ENCODE measurements at regions not wholly inside any gene's neighbourhood (a gene's known extent, or its start where the extent isn't known, plus 50 kb on each side); places are given as distances from the start of the nearest gene placed in this dataset.

DNA sequence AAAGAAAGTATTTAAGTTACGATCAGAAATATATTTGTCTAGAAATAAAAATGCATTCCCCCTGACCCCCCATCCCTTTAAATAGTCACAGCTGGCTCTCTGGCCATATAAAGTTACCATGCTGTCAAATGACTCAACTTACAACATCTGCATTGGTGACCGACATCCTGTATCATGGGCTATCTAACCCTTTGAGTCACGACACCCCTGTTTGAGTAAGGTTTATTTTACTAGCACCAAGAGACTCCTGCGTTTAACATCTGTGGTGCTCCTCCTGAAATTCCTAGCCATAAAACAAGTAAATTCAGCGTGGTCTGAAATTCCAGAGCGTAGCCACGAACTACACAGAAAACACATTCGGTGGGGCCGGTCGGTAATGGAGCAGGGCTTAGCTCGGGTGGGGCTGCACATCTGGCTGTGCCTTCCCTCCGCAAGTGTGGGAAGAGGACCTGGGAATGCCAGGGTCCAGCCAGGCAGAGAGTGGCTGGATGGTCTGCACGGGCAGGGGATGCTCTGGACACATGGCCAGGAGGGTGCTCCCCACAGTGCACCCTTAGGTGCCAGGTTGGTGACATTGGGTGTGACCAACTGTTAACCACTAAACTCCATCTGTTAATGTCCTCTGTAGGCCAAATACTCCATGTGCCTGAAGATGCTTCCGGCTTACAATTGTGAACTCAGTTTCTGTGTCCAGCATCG lies 53.0 kb upstream of the CLDN14 start:
- DNase-seq, result no peak

- no peak for DNase-seq
Measured at GRCh38 chr21:36533468-36533848, 53.5 kb upstream of the CLDN14 start.

- no peak for DNase-seq
Measured at GRCh38 chr21:36534656-36535055, 54.7 kb upstream of the CLDN14 start.

DNA sequence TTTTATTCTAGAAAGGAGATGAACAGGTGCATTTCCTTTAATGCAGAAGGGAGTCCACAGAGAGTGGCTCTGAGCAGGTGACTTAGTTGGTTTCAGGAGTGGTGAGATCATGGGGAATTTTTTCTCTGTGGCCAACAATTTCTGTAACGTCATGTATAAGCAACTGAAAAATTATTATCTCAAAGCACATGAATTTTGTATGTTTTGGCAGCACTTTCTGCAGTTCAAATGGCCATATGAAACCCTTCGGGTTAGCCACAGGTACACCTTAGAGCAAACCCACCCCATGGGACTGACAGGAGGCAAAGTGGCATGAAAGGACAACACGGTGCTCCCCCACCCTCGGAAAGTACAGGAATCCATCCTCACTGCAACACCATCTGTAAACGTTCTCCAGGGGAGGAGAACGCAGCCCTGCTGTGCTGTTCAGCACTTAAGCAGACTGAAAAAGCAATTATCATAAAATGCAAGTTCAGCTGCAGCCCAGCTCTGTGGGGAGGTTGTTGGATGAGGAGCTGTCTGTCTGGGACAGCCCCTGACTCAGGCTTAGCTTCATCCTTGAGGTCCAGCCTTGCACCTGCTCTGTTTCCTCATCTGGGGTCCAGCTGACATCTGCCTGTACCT lies 55.8 kb upstream of the CLDN14 start:
- no peak for DNase-seq

GRCh38 chr21:36538761-36539160 lies 58.8 kb upstream of the CLDN14 start:
- DNase-seq, result no peak

- DNase-seq, result no peak
Measured at GRCh38 chr21:36539434-36540150, 59.7 kb upstream of the CLDN14 start.

DNA sequence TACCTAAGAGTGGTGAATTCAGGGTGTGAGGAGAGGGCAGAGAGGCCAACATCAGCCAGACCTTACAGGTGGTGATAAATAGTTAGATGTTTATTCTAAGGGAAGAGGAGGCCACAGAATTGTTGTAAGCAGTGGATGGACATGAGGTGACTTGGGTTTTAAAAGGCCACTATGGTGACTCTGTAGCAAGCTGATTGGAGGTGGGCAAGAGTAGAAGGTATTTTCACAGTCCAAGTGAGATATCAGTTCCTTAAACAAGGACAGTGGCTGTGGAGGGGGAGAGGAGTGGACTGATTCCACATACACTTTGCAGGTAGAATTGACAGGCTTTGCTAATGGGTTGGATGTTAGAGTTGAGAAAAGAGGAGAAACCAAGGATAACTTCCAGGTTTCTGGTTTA lies 60.8 kb upstream of the CLDN14 start:
- DNase-seq, result no peak

- no peak for DNase-seq
Measured at GRCh38 chr21:36541721-36542139, 61.8 kb upstream of the CLDN14 start.

GRCh38 chr21:36542312-36543101 lies 62.6 kb upstream of the CLDN14 start:
- DNase-seq, result no peak

GRCh38 chr21:36543924-36544323 lies 64.0 kb upstream of the CLDN14 start:
- no peak for DNase-seq

GRCh38 chr21:36544545-36544944 lies 64.6 kb upstream of the CLDN14 start:
- DNase-seq, result no peak

DNA sequence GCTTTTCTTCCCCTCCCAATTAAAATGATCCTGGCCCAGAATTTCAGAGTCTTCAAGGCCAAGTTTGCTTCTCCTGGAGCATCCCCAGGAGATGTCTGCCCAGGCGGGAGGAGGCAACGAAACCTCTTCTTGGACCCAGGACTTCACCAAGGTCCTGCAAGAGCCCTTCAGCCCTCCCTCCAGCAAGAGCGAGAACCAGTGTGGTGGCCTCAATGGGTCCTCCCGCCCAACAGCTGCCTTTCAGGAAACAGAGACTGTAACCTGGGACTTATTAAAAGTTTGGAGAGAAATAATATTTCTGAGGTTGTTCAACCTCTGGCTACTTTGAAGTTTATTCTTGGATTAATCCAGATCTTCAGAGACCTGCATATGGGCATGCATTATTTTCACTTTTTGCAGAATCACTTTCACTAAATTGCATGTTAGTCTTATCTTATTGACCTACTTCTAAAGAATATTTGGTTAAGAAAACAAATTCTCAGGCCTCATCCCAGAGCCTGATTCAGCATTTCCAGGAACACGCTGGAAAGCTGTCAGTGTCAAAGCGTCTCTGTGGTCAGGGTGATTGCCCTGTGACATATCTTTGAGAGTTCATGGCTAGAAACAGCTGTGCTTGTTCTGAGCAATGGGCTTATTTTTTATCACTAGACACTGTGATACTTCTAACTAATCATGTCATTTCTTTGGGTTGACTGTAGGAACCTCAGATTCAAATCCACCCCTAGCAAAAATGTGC lies 66.0 kb upstream of the CLDN14 start:
- DNase-seq, result no peak

- peak in 1 of 51 donors; percentile 6 for DNase-seq
Measured at GRCh38 chr21:36547464-36547863, 67.5 kb upstream of the CLDN14 start.

DNA sequence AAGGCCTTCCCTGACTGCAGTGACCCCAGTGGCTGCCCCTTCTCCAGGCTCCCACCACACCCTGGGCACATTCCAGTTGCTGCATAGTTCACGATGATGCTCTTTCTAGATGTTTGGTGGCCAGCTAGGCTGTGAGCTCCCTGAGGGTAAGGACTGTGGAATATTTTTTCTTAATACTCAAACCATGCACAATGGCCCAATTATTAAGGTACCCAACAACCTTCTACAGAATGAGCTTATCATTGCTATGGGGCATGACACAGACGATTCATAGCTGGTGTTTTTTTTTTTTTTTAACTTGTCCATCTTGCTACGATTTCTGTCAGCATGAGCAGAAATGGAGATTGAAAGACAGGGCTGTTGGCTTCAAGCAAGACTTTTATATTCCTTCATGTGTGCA lies 68.9 kb upstream of the CLDN14 start:
- no peak for DNase-seq

DNA sequence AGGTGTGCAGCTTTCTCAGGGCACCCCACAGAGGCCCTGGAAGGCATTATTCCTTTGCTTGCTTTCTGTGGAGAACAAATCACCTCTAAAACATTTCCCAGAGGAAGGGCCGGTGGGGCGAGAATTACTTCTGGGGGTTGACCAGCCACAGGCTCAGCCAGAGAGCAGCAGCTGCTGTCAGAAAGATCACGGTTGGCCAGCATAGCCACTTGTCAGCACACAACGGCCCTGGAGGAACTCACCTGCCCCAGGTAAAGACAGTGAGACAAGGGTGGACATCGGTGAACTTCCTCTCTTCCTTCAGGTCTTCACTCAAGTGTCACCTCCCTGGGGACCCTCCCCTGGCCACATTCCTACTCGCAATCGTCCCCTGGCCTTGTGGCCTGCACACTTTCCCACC lies 69.5 kb upstream of the CLDN14 start:
- DNase-seq, result no peak

DNA sequence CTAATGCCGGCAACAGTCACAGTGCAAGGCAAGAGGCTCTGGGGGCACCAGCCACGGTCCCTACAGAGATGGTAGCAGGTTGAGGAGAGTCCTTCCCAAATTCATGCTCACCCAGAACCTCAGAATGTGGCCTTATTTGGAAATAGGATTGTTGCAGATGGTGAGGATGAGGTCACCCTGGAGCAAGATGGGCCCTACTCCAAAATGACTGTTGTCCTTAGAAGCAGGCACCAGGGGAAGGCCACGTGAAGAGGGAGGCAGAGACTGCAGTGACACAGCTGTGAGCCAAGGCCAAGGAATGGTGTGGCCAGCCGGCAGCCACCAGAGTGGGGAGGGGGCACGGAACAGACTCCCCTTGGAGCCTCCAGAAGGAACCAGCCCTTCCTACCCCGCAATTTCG lies 70.8 kb upstream of the CLDN14 start:
- DNase-seq, result no peak

DNA sequence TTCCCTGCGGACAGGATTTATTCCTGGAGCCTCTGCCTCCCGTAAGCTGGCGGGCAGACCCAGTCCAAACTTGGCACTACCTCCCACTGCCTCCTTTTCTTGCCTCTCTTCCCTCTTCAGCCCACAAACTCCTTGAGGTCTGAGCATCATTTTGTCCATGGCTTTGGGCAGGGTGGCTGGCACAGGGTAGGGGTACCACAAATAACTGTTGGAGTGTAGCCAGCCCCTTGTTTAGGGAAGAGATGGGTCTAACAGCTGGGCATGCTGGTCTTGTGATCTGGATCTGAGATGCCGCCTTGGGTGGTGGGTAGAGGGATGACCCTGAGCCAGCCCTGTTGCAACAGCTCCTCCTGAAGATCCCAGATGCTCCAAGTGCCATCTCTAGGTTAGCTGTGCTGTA lies 71.4 kb upstream of the CLDN14 start:
- no peak for DNase-seq

DNA sequence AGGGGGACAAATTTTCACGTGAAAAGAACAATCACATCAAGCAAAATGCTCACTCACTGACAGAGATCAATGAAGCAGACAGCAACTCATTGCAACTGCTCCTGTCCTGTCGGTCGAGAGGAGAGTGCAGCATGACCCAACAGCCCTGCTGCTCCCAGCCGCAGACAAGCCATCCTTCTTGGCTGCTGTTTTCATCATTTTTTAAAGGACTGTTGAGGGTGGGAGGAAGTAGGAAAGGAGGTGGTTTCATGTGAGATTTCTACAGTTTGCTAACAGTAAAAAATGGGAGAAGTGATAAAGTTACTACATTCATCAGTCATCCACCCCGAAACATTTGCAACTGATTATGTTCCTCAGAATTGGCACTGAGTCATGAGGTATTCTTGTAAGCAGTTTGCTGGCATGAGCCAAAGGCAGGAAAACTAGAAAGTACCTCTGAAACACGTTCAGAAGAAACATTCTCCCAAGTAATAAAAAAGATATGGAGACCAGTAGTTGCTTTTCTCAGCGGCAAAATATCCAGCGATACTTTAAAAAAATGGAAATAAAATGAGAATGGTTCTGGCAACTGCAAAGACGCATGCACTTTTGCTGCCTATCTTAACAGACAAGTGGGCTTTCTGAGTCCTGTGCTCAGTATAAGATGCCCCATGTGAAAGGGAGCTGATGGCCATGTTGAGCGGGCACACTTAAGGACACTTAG lies 72.0 kb upstream of the CLDN14 start:
- no peak for DNase-seq

GRCh38 chr21:36552434-36552785 lies 72.5 kb upstream of the CLDN14 start:
- no peak for DNase-seq

DNA sequence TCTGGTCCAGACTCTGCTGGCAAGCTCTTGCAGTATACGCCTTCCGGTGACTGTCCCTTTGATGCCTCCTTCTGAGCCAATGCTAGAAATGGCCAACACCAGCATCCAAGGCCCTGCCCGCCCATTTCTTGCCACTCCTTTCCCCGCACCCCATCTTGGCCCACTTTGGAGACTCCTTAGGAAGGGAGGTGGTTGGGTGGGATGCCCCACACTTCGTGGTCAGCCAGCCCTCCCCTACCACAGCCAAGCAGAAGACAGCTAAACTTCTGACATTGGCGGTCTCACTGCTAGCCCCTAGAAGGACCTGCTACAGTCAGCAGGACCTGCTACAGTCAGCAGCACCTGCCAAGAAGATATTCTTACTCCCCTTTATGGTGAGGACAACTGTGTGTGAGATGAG lies 73.5 kb upstream of the CLDN14 start:
- no peak for DNase-seq

All from hypothalamus (tissue), 51 donors.